GM21737 (cell line): ENCODE measurements at regions not wholly inside any gene's neighbourhood (a gene's known extent, or its start where the extent isn't known, plus 50 kb on each side); places are given as distances from the start of the nearest gene placed in this dataset.
"Not testable (repeated sequence)": the region's sequence is repeated elsewhere in the genome, so short reads cannot be mapped to it uniquely, and the experiment has no call there.

Experiments used
- ATAC-seq: cut with Tn5 transposase; IDR thresholded peaks from one replicate; pipeline ENCODE4 v1.9.1; 2021; ENCODE audit warnings: mild to moderate bottlenecking, moderate library complexity; ENCODE audit not compliant: unreplicated experiment

DNA sequence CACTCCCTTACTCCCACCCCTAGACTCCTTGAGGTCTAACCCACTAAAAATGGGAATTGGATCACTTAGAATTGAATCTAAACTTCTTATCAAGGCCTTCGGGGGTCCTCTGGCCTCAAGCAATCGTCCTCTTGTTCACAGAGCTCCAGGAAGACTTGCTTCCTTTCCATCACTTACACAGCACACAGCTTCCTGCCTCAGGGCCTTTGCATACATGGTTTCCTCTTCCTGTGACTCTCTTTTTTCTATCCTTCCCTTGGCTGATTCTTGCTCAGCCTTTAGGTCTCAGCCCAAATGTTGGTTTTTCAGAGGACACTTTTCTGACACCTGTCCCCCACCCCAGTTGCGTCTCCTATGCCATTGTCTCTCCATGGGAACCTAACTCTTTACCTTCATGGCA lies 50.0 kb upstream of the ALDH1B1 start:
- ATAC-seq, result no peak

DNA sequence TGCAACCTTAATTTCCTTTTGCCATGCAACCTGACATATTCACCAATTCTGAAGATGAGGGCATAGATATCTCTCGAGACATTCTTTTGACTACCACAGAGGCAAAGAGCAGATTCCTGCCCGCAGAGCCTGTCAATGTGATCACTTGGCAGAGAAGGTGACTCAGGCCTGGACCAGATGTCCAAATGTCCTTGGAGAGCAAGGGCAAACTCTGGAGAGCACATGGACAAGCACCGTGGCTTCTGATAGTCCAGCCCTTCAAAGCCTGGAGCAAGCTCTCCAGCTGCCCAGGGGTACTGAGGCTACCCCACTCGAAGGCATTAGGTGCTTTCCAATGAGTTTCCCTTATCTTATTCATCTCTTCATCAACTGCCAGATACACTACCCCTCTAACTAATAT lies 50.4 kb upstream of the ALDH1B1 start:
- ATAC-seq, result no peak

DNA sequence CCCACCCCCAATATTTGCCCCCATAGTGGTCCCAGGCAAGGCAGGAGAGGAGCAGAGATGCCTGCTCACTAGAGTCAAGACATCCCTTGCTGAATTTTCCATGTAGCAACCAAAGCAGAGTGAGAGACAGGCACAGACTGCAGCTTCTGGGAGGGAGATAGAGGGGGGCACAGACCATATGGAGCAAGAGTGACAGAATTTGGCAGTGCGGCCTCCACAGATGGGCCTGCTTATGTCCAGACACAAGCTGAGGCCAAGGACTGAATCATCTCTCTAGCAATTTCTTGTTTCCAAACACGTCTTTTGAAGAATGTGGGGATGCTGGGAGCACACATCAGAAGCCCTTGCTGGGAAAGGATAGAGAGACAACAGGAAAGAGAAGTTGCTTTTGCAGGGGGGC lies 53.0 kb upstream of the ALDH1B1 start:
- no peak for ATAC-seq

DNA sequence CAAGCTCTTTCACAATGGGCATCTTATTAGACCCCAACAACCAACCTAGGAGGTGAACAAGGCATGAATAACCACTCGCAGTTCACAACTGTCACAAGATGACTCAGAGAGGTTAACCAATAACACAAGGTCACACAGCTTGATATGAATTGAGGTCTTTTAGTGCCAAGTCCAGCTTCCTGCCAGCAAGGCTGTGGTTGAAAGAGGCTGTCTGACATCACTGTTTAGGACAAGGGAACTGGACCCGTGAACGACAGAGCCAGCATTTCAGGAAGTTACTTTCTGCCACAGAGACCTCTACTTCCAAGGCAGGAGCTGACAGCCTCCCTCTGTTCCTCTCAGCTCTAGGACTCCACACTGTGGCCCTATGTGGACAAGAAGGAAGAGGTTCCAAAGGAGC lies 53.4 kb upstream of the ALDH1B1 start:
- no peak for ATAC-seq

DNA sequence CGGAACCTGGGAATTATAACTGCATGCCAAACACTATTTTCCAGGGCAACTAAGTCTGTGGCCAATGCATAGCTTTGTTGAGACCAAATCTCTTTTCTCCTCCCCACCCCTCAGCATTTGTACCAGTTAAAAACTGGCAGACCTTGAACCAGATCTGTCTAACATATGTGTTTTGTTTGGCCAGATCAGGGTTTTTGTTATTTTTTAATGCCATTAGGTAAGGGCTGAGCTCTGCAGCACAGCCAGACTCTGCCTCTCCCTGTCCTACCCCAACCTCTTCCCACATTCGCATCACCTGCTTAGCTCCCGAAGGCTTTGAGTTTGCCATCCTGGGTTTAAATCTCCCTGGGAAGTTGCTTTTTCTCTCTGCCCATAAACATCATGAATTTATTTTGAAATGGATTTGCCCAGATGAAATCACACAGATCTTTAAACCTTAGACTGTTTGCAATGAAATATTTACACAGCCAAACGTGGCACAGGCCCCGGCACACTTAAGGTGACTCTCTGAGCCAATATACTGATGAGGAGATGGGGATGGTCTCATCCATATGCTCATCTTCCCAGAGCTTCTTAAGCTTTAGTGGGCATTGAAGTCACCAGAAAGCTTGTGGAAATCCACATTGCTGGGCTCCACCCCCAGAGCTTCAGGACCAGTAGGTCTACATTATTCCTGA lies 54.0 kb upstream of the ALDH1B1 start:
- ATAC-seq, result no peak

DNA sequence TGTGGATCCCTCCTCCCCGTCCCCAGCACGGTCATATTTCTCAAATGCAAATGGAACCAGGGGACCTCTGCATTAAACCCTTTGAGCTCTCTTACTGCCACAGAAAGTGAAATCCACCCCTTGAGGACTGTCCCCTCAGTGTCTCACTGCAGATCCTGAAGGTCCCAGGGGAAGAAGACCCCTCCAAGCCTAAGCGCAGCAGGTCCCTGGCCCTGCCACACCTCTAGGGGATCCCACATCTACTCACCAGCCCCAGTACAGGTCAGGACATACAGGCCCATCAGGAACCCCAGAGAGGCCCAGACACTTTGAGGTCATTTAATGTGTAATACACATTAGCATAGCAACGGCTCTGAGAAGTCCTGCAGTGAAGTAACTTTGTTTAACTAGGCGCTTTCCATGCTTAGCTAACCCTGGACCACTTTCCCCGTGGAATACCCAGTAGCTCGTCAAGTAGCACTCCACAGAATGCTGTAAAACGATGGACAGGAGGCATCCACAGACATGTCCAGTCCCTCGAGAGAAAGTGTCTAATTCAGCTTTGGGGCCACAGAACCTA lies 54.7 kb upstream of the ALDH1B1 start:
- ATAC-seq, result no peak

DNA sequence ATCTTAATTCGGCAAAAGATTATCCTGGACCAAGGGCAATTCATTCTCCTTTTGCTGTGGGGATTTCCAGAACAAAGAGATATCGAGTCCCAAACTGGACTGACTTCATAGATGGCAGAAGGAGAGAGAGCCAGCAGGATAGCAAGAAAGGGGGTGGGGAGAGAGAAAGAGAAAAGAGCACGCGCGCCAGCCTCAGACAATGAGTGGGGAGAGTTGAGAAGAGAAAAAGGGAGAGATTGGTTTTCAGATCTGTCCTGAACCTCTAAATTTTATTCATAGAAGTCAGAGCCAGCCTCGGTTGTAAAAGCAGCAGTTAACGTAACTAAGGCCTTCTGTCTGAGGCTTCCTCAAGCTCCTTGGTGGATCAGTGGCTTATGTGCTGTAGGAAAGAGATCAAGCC lies 55.3 kb upstream of the ALDH1B1 start:
- ATAC-seq, result no peak

DNA sequence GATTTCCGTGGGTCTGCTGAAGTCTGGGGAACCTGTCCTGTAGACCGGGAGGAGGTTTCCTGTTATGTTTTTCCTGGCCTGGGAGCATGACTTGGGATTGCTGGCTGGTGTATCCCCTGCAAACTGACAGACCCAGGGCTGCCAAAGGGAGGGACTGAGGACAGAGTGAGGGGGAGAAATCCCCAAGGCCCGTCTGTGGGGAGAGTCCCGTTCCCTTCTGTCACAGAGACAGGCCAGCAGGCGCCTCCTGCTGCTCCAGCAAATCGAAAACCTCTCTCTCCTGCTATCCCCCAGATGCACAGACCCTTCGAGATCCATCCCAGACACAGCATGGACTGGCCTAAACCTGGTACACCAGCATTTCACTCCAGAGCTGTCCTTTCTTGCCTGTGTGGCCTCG lies 56.2 kb upstream of the ALDH1B1 start:
- ATAC-seq, result no peak

DNA sequence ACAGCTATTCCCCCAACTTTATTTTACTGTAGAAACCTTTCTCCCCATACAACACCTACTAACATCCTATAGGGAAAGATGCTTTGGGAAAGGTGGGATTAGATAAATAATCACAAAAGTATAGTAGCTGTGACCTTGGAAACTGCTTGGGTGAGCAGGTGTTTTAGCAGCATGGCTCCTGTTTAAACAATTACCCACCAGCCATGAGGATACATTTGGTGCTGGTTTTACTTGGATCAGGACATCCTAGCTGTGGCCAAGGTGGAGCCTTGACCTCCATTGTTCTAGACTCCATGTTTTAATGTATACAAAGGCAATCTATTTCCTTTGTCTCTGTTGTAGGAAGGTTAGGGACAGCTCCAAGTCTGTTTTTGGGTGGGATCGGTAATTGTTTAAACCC lies 56.8 kb upstream of the ALDH1B1 start:
- no peak for ATAC-seq

DNA sequence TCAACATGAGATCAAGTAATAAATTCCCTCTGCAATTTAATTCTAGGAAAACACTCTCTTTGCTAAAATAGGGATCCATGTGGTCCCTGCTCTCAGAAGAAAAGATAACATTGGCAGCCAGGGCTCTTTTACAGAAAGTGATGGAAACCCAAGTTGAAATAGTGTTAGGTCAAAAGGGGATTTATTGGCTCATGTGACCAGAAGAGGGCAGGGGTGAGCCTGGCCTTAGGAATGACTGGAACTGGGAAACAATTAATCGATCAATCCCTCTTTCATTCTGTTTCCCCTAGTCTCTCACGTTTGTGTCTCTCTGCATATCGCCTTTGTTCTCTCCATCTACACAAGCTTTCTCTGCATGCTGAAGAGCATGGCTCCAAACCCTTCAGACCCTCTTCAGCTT lies 58.3 kb upstream of the ALDH1B1 start:
- ATAC-seq, result no peak

DNA sequence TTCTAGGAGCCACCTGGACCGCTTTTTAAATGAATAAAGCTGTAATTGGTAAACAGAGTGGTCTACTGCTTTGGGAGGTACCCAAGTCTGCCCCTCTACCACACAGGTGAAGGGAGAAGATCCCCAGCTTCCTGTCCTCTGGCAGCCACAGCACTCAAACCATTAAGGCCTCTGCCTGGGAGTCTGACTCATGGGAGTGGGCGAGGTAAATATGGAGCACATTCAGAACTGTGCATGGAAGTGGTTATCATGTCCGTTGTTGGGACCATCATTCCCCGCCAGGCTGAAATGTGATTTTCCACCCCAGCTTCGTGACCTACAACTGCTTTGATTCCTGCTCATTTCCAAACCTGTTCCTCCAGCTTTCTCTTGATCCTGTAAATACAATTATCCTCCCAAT lies 59.5 kb upstream of the ALDH1B1 start:
- no peak for ATAC-seq

DNA sequence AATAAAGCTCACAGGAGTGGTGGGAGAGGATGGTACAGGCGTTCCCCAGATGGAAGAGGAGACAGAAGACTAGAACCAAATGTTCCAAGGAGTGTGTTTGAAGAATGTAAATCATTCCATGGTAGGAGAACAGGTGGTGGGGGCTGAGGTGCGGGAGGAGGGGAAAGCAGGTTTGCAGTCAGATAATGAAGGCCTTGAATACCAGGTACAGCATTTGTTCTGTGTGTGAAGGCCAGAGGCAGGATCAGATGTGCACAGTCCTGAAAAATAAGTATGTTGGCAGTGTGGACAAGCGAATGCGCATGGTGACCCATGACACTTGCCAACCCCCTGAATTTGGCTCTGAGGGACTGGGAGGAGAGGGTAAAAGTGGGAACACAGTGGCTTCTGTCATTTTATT lies 59.9 kb upstream of the ALDH1B1 start:
- ATAC-seq, result no peak

DNA sequence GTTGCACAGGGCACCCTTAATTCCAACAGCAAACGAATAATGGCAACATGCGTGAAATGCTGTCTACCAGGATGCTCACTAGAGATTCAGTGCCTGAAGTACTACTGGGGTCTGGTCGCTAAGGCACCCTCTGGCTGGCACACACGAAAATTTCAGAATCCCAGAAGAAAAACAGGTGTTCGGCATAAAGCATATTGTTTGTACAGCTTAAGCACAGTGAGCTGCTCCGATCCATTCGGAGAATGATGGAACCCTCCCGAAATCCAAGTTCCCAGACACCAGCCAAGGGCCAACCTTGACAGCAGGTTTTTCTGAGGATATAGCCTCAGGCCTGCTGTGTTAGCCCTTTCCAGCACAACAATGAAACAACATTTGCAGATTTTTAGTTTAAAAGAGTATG lies 61.4 kb upstream of the ALDH1B1 start:
- ATAC-seq, result no peak

DNA sequence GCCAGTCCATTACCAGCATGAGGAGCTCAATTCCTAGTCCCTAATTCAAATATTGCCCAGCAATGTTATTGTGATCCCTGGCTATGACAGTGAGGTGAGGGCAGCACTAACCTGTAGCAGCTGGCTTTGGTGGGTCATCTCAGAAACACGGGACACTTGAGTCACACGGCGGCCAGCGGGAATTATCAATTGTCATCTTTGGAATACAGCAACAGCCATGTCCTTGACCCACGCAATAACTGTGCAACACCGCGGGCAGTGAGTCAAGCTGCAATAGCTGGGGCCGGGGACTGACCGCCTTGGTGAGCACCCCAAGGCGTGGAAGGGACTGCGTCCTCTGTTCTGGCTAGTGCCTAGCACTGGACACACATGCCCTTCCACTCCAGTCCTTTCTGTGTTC lies 62.5 kb upstream of the ALDH1B1 start:
- ATAC-seq, result no peak

DNA sequence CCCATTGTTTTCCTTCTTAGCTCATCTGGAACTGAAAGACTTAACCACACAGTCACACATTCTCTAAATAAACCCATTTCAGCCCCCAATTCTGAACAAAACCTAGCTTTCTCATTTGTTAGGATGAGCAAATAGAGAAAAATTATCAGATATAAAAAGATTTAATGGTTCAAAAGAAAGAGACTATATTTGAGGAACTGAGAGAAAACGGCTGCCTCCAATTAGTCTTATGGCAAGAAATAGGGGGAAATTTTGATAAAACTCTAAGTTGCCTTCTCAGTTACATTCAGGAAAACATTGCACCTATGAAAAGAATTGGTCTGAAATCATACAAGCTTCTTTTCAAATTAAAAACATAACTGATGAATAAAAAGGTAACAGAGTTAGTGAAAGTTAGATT lies 63.7 kb upstream of the ALDH1B1 start:
- ATAC-seq, result no peak

DNA sequence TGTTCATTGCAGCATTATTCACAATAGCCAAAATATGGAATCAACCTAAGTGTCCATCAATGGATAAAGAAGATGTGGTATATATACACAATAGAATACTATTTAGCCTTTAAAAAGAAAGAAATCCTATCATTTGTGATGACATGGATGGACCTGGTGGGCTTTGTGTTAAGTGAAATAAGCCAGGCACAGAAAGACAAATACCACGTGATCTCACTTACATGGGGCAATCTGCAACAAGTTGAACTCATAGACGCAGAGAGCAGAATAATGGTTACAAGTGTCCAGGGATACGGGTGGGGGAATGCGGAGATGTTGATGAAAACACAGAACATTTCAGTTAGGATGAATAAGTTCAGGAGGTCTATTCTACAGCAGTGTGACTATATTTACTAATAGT lies 66.4 kb upstream of the ALDH1B1 start:
- no peak for ATAC-seq

DNA sequence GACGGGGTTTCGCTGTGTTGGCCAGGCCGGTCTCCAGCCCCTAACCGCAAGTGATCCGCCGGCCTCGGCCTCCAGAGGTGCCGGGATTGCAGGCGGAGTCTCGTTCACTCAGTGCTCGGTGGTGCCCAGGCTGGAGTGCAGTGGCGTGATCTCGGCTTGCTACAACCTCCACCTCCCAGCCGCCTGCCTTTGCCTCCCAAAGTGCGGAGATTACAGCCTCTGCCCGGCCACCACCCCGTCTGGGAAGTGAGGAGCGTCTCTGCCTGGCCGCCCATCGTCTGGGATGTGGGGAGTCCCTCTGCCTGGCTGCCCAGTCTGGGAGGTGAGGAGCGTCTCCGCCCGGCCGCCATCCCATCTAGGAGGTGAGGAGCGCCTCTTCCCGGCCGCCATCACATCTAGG lies 68.3 kb upstream of the ALDH1B1 start:
- ATAC-seq, result not testable (repeated sequence)

DNA sequence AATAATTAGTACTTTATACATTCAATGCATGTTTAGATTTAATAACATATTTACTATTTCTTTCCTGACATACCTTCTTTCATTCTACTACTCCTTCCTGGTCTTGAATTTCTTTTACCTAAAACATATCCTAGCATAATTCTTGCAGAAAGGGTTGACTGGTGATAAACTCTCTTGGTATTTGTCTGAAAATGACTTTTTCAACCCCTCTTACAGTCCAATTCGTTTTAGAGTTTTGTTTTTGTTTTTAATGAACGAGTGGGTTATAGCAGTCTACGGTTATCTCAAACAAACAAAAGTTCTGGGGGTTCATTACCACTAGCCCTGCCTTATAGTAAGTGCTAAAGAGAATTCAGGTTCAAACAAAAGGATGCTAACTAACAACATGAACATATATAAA lies 69.6 kb upstream of the ALDH1B1 start:
- ATAC-seq, result no peak

DNA sequence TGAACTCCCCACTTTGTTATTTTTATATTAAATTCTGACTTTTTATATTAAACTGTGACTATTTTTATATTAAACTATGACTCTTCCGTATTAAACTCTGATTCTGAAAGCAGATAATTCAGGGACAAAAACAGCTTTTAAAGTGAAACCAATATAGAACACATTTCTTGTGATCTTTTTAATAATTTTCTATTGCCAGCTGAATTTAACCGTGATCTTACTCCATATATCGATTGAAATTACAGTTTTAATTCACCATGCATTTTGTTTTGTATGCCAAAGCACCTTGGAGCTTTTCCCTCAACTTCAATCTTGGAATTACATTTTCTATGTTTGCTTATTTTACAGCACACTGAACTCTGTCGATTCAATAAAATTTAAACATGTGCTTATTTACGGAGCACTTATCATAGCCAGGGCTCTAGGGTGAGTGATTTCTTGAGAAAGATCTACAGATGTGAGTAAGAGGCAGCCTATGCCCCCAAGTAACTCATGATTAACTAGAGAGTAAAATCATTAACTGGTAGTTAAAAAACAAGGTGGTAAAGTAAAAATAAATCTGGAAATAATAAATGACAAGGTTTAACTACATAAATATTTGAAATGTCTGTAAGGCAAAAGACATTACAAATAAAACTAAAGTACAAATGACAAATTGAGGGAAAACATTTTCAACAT lies 72.9 kb upstream of the ALDH1B1 start:
- no peak for ATAC-seq

DNA sequence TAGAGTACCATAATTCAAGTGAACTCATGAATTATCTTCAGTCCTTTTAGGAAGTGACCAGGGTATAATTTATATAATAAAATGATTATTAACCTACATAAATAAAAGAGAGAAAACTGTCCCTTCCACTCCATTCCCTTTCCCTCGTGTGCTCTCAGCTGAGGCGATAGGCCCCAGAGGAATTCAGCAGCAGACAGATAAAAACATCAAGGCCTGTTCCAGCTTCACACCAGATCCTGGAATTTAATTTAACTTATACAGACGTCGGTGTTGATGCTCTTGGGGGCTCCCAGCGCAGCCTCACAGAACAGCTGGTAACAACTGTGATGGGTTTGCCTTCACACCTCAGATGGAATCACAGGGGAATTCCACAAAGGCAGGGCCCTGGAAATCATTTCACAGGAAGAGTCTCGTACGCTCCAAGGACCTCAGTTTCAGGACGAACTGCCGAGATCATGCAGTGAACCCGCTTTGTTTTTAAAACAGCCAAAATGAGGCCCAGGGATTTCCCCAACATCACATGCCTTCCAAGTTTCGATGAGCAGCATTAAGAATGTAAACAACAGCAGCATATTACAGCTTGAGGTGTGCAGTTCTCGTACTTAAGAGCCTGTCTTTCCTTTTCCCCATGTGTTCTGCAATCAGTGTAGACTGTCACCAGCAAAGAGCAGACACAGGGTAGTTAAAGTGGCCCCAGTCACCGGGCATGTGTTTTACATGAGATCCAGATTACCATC lies 73.6 kb upstream of the ALDH1B1 start:
- ATAC-seq, result peak; percentile 93

DNA sequence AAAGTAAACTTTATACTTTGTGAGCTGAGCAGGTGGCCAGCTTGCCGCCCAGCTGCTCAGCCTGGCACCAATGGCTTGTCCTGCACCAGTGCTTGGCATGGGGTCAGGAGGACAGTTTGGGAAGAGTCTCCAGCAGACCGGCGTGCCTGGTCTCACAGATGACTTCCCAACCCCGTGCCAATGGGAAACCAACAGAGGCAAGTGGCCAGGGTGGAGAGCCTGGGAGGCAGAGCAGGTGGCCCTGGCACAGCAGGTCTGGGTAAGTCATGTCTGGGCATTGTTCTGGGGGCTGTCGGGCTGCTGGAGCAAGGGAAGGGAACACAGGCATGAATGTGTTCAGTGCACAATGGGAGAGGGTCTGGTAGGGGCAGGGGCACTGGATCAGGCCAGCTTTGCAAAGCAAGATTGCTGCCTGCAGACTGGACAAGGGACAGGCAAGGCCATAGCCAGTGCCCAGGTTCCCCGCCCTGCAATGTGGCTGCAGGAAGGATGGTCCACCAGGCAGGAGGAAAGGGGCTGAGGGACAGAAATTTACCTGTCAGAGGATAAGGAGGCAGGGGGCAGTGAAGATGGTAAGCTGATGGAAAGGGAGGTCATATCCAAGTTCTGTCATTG lies 76.2 kb upstream of the ALDH1B1 start:
- no peak for ATAC-seq
